T-helper 17 cell (primary cell): ENCODE measurements at regions not wholly inside any gene's neighbourhood (a gene's known extent, or its start where the extent isn't known, plus 50 kb on each side); places are given as distances from the start of the nearest gene placed in this dataset.
"Not testable (repeated sequence)": the region's sequence is repeated elsewhere in the genome, so short reads cannot be mapped to it uniquely, and the experiment has no call there.

Experiments used
- ATAC-seq: fragments of 150-1000 bp; cut with Tn5 transposase; 2 replicates; pipeline ENCODE4 v1.10.0; 2021; ENCODE audit warnings: mild to moderate bottlenecking, moderate library complexity
- DNase-seq, 3 donors: peaks; one replicate each; pipeline versions ENCODE4 v3.0.0 to v3.0.0-alpha.2; 2020 to 2021
- H3K9me3 ChIP-seq: one replicate; pipeline ENCODE4 v1.7.0; 2013; ENCODE audit warnings: low read length, mild to moderate bottlenecking; ENCODE audit not compliant: control insufficient read depth, poor library complexity, severe bottlenecking
- H3K27ac Mint-ChIP-seq: one replicate; pipeline ENCODE4 v1.8.0; 2022; ENCODE audit warnings: mild to moderate bottlenecking, moderate library complexity, mixed read lengths
- H3K27me3 Mint-ChIP-seq: one replicate; pipeline ENCODE4 v1.8.0; 2022; ENCODE audit warnings: mixed read lengths
- H3K36me3 Mint-ChIP-seq: one replicate; pipeline ENCODE4 v1.8.0; 2022; ENCODE audit warnings: low read depth, mixed read lengths
- H3K4me1 Mint-ChIP-seq: one replicate; pipeline ENCODE4 v1.8.0; 2022; ENCODE audit warnings: mild to moderate bottlenecking, mixed read lengths
- H3K4me3 Mint-ChIP-seq: one replicate; pipeline ENCODE4 v1.8.0; 2022; ENCODE audit warnings: mild to moderate bottlenecking, moderate library complexity, mixed read lengths

DNA sequence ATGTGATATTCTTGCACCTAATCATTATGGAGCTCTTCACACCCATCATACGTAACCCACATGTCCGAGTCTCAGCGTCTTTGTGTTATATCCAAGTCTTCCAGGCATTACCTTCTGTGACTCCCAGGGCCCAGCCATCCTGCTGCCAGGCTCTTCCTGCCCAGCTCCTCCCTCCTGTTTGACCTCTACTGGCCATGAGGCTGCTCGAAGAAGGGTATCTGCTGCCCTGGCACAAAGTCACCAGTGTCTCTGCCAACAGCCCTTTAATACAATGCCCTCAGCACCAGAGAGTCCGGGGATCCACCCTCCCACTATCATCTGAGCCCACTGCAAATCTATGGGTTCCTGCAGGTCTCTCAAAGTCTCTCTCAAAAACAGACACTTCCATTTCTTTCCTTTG lies 65.3 kb upstream of the WAC start:
- DNase-seq = no peak
- no peak overlapping the region for H3K4me3 Mint-ChIP-seq
- peaks cover 26% of the 10 kb centered on the region for H3K27me3 Mint-ChIP-seq
- H3K9me3 ChIP-seq = no peaks in the 10 kb centered on the region
- H3K4me1 Mint-ChIP-seq = no peaks in the 10 kb centered on the region
- no peak for ATAC-seq
- H3K36me3 Mint-ChIP-seq = no peaks in the 10 kb centered on the region
- H3K27ac Mint-ChIP-seq = no peak overlapping the region

DNA sequence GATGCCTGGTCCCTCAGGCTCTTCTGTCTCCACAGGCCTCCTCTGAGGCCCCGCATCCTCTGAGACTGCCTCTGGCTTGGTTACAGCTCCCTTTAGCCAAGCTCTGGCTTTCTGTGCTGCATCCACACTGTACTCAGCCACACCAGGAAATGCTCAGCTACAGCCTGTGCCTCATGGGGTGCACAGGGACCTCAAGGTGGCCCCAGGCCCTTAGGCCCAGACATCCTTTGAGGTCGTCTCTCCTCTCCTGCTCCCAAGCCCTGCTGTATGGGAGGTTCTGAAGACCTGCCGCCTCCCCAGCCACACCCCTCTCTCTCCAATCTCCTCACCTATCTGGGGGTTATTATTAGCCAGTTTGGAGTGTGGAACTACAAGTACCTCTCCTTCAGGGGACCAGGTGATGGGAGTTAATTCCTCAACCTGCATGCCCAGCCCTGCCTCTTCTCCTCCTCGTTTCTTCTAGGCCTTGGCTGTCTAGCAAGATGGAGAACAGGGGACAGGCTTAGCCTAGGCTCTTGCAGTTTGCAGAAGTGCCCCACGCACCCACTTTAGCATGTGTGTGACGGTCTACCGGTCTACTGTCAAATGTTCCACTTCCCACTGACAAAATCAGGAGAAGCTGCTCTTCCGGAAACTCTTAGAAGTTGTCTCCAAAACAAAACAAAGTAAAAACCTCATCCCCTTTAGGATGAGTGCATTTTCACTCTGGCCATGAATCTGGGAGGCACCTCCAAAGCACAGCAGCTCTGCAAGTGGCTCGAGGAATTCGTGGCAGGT lies 64.0 kb upstream of the WAC start:
- H3K4me3 Mint-ChIP-seq = no peak overlapping the region
- H3K9me3 ChIP-seq = no peaks in the 10 kb centered on the region
- H3K27ac Mint-ChIP-seq = no peak overlapping the region
- peaks cover 22% of the 10 kb centered on the region for H3K27me3 Mint-ChIP-seq
- no peaks in the 10 kb centered on the region for H3K36me3 Mint-ChIP-seq
- ATAC-seq = no peak
- no peaks in the 10 kb centered on the region for H3K4me1 Mint-ChIP-seq
- DNase-seq = no peak

DNA sequence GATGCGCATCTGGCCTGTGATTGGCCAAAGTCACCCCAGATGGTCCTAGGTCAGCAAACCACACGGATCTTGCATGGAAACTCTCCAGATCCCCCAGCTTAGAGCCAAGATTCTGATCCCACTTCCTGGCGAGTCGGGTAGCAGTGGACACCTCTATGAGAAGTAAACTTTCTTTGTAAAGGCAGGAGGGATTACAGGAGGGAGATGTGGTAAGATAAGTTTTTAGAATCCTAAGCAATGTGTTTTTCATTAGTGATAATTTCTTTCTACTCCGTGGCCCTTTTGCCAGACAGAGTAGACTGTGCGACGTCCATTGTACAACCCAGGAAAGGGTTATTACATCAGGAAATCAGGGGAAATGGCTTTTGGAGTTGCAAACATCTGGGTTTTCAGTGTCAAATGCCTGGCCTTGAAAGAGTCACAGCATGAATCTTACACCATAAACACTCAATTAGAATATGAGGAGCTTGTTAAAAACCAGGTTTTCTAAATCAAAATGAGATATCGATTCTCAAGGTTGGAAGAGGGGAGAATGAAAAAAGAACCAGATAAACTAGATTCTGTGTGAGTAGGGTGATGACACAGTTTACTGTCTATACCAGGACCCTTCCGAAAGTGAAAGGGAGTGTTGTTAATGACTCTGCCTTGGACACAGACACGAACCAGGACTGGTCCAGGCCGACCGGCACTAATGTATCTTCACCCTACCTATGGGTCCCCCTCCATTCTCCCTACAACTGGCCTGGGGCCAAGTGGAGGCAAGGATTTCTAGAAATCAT lies 61.9 kb upstream of the WAC start:
- H3K4me3 Mint-ChIP-seq = no peak overlapping the region
- H3K9me3 ChIP-seq = no peaks in the 10 kb centered on the region
- H3K27ac Mint-ChIP-seq = no peak overlapping the region
- H3K4me1 Mint-ChIP-seq = peaks cover 2% of the 10 kb centered on the region
- ATAC-seq = no peak
- peaks cover 27% of the 10 kb centered on the region for H3K27me3 Mint-ChIP-seq
- no peaks in the 10 kb centered on the region for H3K36me3 Mint-ChIP-seq
- no peak for DNase-seq

DNA sequence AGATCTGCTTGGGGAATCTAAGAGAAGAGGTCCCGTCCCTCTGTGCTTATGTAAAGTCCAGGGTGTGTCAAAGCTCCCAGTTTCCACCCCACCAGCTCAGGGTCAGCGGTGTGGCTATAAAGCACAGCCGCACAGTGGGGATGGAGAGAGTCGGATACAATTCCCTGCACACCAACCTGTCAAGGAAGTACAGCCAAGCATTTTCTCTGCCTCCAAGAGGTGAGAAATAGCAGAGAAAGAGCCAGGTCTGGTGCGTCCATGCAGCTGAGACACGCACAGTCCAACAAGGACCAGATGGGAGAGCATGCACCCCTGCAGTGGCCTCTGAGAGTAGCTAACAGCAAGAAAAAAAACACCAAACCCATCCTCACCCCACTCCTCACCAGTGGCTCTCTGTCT lies 61.3 kb upstream of the WAC start:
- peaks cover 2% of the 10 kb centered on the region for H3K4me1 Mint-ChIP-seq
- H3K27ac Mint-ChIP-seq = no peak overlapping the region
- DNase-seq (no peak), ATAC-seq (no peak)
- no peak overlapping the region for H3K4me3 Mint-ChIP-seq
- peaks cover 33% of the 10 kb centered on the region for H3K27me3 Mint-ChIP-seq
- H3K36me3 Mint-ChIP-seq = no peaks in the 10 kb centered on the region
- H3K9me3 ChIP-seq = no peaks in the 10 kb centered on the region

DNA sequence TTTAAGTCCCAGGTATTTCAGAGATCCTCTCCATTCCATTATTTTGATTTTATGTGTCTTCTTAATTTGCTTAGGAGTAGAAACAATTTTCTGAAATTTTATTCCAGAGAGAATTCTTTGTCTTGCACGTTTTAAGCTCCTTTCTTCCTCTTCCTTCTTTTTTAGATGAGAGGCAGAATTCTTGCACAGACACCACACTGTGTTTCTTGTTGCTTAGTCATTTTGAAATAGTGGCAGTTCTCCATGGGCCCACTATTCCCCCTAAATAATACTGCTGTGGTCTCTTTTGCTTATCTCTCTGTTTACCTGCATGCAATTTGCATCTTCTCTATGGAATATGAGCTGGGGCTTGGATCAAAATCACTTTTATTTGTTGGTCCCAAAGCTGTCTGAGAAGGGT lies 54.3 kb upstream of the WAC start:
- H3K36me3 Mint-ChIP-seq = no peaks in the 10 kb centered on the region
- DNase-seq = no peak
- H3K27ac Mint-ChIP-seq = no peak overlapping the region
- H3K4me3 Mint-ChIP-seq = no peak overlapping the region
- H3K27me3 Mint-ChIP-seq = peaks cover 35% of the 10 kb centered on the region
- peaks cover 2% of the 10 kb centered on the region for H3K4me1 Mint-ChIP-seq
- H3K9me3 ChIP-seq = no peaks in the 10 kb centered on the region
- no peak for ATAC-seq

DNA sequence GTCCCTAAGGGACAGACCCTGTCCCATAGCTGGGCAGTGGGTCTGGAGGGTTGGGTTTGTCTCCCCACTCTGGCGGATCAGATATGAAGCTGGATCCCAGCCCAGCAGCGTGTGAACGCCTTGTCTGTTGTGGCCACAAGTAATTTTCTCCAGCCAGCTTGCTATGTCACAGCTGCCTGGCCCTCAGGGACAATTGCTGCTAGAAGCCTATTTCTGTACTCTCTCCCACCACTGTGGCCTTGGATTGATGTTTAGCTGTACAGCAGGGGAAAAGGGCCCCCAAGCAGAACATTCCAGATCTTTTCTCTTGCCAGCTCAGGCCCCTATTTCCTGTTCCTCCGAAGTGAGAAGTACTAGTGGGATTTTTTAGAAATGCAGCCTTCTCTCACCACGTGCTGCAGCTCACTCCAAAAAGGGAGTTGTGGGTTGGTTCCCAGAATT lies 53.5 kb upstream of the WAC start:
- DNase-seq (no peak), ATAC-seq (no peak)
- no peaks in the 10 kb centered on the region for H3K9me3 ChIP-seq
- Mint-ChIP-seq H3K4me1 (no peaks in the 10 kb centered on the region), H3K36me3 (no peaks in the 10 kb centered on the region), H3K27me3 (peaks cover 35% of the 10 kb centered on the region), H3K27ac (no peak overlapping the region), H3K4me3 (no peak overlapping the region)

DNA sequence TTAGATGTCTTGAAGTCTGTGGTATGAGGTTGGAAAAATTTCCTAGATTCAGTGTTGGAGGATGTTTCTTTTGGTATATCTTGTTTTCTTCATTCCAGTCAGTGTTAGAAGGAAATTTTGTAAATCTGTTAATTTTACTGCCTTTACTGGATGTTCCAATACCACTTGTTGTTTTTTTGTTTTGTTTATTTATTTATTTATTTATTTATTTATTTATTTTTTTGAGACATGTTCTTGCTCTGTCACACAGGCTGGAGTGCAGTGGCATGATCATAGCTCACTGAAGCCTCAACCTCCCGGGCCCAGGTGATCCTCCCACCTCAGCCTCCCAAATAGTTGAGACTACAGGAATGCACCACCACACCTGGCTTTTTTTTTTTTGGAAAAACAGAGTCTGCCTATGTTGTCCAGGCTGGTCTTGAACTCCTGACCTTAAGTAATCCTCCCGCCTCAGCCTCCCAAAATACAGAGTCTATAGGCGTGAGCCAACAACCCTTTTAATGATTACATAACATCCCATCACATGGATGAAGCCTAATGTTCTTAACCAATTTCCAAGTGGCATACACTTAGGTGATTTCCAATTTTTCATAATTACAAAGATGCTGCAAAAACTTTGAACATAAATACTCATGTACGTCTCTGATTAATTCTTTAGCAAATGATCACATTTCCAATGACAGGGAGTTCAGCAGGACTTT lies 52.8 kb upstream of the WAC start:
- H3K9me3 ChIP-seq = no peaks in the 10 kb centered on the region
- no peak for ATAC-seq
- Mint-ChIP-seq H3K4me1 (no peaks in the 10 kb centered on the region), H3K27me3 (peaks cover 35% of the 10 kb centered on the region), H3K36me3 (no peaks in the 10 kb centered on the region), H3K27ac (no peak overlapping the region), H3K4me3 (no peak overlapping the region)
- DNase-seq = no peak

DNA sequence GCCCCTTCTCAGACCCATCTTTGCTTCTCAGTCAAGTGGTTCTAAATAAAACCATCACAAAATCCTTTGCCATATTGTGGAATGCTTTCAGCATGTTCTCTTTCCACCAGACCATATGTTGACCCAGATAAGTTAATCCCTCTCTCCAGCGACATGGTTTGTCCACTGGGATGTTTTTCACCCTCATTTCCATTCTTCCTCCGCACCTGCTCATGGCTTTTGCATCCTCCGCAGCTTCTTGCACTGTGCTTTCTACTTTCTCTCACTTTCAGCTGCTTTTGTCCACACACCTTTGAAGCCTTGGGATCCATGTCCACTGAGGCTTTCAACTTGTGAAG lies 52.3 kb upstream of the WAC start:
- Mint-ChIP-seq H3K27me3 (peaks cover 31% of the 10 kb centered on the region), H3K4me3 (no peak overlapping the region), H3K4me1 (no peaks in the 10 kb centered on the region), H3K27ac (no peak overlapping the region), H3K36me3 (no peaks in the 10 kb centered on the region)
- ATAC-seq (no peak), DNase-seq (no peak)
- no peaks in the 10 kb centered on the region for H3K9me3 ChIP-seq

DNA sequence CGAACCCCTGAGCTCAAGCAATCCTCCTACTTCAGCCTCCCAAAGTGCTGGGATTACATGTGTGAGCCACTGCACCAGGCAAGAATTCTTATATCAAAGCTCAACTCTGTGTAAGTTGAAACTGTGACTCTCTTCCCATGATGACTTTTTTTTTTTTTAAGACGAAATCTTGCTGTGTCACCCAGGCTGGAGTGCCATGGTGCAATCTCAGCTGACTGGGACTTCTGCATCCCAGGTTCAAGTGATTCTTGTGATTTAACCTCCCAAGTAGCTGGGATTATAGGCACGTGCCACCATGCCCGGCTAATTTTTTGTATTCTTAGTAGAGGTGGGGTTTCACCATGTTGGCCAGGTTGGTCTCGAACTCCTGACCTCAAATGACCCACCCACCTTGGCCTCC lies 51.6 kb upstream of the WAC start:
- not testable (repeated sequence) for DNase-seq, H3K4me1 Mint-ChIP-seq, H3K4me3 Mint-ChIP-seq, H3K27ac Mint-ChIP-seq, H3K9me3 ChIP-seq, ATAC-seq, H3K36me3 Mint-ChIP-seq
- peaks cover 24% of the 10 kb centered on the region for H3K27me3 Mint-ChIP-seq

DNA sequence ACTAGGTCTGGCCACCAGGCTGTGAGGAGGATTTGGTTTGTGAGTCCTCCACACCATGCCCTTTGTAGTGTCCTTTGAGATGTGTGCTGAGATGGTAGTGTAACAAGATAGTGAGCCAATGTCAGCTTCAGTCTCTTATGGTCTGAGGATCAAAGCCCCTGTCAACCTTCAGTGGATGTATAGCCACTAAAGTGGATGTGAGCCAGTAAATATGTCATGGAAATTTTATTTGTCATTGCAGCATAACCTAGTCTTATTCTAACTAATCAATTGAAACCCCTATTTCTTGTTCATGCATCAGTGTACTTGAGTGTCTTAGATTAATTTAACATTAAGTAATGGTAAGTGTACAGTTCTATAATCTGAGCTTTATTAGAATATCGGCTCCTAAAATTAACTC lies 51.0 kb upstream of the WAC start:
- no peak overlapping the region for H3K27ac Mint-ChIP-seq
- no peaks in the 10 kb centered on the region for H3K4me1 Mint-ChIP-seq

More for the DNA sequence above, 51.0 kb upstream of the WAC start:
- H3K36me3 Mint-ChIP-seq = no peaks in the 10 kb centered on the region
- H3K4me3 Mint-ChIP-seq = no peak overlapping the region
- ATAC-seq (no peak), DNase-seq (no peak)
- H3K27me3 Mint-ChIP-seq = peaks cover 18% of the 10 kb centered on the region
- no peaks in the 10 kb centered on the region for H3K9me3 ChIP-seq
